HG02610 (cell line): ENCODE measurements at regions not wholly inside any gene's neighbourhood (a gene's known extent, or its start where the extent isn't known, plus 50 kb on each side); places are given as distances from the start of the nearest gene placed in this dataset.
A peak's percentile ranks its signal among the peaks of the same experiment; 100 is the strongest.
"Not testable (repeated sequence)": the region's sequence is repeated elsewhere in the genome, so short reads cannot be mapped to it uniquely, and the experiment has no call there.

Experiments used
- ATAC-seq: cut with Tn5 transposase; IDR thresholded peaks from one replicate; pipeline ENCODE4 v1.9.1; 2021; ENCODE audit warnings: mild to moderate bottlenecking, moderate library complexity; ENCODE audit not compliant: unreplicated experiment

DNA sequence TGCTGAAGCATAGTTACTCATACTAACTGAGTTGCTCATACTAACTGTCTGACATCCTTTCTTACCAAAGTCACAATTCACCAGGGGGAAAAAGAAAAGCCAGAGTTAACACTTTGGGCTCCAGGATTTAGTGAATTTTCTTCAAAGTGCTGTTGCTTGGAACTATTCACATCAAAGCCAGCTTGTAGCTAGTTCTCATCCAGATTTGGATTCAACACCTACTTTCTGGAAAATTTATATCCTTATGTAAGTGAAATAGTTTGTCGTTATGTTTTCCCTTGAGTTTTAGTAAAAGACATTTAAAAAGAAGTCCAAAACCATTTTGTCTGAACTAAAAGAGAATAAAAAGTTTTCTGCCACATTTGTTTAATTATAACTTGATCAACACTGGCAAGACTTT lies 264.6 kb downstream of the BRINP2 start:
- ATAC-seq, result no peak

DNA sequence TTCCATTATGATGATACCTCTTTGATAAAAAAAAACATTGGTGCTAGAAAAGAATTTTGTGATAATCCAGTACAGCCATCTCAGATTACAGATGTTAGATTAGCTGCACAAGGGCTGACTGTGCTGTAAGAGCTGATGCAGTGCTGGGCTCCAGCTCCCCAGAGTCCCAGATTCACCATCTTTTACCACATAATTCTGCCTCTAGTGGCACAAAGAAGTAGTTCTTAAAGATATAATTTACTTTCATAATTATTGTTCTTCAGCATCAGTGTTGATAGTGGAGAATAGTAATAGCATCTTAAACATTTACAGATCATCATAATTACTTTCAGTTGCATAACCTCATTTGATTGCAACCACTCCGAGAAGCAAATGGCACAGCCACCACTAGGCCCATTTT lies 262.1 kb downstream of the BRINP2 start:
- no peak for ATAC-seq

DNA sequence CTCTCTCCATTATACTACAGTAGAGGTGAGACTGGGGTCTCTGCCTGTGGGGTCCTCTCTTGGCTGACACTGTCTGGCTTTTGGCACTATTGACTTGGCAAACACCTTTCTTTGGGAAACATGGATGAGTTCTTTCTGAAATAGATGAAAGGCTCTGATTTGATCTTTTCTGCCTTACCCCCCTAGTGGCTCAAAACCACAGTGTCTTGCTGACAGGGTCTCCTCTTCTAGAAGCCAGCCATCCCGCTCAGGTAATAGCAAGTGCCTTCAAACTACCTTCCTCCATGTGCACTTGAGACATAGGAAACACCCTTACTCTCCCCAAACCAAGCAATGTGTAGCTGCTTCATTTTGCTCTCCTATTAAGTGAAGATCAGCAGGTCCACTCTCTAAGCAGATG lies 260.4 kb downstream of the BRINP2 start:
- ATAC-seq, result no peak

DNA sequence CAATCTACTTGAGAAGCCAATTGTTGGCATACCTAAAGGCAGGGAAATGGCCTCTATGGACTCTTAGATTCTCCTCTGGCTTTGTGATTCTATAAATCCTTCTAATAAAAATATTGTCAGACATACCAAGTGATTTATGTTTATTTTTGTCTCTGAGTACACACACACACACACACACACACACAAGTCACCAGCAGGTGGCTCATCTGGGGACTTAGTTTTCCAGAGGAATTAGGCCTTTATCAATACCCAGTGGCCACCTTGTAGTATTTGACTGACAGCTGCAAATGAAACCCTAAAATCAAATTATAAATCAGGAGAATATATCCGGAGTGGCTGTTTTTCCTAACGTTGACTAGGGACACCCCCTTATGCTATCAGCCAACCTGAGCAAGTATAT lies 258.5 kb downstream of the BRINP2 start:
- no peak for ATAC-seq

DNA sequence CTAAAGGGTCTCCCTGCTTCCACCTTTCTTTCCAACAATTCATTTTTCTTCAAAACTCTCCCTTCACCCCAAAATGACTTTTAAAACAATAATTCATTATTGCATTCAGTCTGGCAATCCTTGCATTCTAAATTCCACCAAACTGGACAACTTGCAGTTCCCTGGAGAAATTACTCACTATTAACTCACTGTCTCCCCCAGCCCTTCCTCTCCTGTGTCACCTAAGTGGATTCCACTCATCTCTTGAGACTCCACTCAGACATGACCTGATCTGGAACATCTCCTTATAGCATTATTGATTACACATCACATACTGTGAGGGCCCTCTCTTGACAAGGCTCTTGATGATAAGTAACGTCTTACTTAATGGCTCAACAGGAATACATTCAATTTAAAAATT lies 257.1 kb downstream of the BRINP2 start:
- no peak for ATAC-seq

DNA sequence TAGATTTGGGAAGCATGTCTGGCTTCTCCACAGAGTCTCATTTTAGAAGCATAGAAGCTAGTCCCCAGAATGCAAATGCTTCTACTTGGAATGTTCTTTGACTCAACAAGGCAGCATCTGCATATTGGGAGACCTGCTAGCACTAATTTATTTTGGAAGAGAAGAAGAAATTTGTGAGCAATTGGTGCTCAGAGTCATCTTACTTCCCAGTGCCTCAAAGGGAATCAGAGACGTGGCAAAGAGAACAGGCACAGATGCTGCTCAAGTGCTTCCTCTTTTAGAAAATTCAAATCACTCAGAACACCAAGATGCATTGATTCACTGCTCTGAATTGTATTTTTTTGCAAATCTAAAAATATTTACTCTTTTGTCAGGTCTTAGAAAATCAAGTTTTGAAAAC lies 255.7 kb downstream of the BRINP2 start:
- no peak for ATAC-seq

DNA sequence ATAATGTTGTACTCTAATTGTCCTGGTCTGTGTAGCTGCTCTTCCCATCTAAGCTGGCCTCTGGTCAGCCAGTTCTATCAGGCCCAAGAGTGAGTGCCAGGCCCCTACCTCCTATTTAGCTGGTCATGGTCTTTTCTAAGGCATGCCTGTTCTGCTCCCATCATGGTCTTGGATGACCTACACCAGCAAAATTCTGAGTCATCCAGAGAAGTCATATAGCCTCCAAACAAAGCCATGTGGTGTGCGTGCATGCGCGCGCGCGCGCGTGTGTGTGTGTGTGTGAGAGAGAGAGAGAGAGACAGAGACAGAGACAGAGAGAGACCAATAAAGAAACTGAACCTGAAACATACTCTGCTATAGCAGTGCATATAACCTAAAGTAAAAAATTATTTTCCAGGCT lies 254.4 kb downstream of the BRINP2 start:
- ATAC-seq, result no peak

DNA sequence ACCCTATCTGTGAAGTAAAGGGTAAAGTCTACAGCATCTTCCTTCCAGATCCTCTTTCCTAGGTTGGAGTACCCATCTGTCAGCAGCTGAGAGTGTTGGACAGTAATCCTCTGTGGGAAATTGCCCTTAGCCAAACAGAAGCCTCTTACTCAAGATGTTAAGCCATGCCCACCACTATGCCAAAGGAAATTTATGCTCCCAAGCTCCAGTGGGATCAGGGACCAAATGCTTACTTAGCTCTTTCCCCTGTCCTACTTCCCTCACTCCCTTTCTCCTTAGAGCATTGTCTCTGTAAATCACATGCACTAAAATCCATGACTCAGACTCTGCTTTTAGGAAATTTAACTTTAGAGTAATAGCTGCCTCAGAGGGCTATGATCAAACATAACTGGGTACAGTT lies 254.0 kb downstream of the BRINP2 start:
- ATAC-seq, result no peak

DNA sequence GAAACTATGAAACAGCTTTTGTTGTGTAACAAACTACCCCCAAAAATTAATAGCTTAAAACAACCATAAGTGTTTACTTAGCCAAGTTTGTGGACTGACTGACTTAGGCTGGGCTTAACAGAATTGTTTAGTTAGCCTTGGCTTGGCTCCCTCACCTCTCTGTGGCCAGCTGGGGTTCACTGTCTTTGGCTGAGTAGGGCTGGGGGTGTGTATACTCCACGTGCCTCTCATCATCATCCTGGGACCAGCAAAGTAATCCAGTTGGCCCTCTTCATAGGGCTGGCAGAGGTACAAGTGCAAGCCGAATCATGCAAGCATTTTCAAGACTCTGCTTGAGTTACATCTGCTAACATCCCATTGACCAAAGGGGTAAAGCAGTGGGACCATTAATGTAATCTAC lies 252.3 kb downstream of the BRINP2 start:
- no peak for ATAC-seq

DNA sequence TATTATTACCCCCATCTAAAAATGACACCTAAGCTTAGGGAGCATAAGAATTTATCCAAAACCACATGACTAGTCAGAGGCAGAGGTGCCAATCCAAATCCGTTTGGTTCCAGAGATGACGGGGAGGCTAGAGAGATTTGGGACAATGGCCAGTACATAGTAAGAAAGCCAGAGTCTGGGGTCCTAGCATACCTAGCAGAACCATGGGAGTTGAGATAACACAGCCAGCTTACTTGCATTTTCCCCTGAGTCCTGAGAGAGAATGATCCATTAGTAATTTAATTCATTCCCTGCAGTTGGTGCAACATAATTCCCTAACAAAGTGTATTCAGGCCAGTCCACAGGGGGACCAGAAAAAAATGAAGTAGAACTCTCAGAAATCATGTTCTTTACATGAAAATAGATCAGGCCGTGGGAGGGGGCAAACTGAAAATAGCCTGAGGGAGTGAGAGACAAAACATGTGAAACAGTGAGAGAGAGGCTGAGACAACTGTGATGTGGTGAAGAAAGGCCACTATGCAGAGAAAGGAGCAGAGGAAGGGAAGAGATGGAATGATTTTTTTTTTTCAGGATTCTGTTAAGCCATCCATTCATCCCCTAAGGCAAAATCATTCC lies 243.3 kb downstream of the BRINP2 start:
- no peak for ATAC-seq

DNA sequence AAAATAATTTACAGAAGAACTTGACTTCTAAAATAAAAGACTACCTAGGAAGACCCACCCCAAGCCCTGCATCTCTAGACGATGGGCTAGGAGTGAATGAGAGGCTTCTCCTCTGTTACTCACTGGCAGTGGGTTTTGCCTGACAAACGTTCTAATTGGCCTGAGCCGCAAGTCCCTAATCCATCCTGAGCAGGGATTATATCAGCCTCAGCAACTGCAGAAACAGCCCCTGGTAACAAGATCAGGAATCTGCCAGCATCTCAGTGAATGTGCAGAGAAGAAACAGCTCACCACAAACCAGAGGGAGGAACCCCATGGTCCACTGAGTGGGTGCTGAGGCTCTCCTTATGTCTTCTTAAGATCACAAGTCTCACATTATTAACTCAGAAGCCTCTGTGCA lies 240.6 kb downstream of the BRINP2 start:
- no peak for ATAC-seq

DNA sequence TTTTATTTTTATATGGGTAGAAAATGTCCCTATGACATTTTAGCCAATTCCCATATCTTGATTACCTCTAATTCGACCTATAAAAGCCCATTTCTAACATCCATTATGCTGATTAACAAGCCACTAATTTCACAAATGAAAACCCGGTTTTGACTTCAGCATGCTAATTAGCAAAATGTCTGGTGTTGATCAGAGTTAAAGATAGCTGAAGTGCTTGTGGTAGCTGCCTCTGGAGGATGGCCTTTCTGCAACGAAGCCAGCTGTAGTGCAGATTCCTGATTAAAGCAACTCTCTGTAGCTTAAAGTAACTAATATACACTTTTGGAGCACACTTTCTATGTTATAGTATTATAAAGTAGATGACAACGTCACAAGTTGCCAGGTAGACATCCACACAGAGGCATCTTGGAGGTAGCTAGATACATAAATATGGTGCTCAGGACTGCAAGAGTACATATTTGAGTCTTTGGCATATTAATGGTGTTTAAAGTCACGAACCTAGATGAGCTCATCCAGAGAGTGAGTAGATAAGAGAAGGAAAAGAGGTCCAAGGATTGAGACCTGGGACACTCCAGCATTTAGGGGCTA lies 239.5 kb downstream of the BRINP2 start:
- no peak for ATAC-seq

DNA sequence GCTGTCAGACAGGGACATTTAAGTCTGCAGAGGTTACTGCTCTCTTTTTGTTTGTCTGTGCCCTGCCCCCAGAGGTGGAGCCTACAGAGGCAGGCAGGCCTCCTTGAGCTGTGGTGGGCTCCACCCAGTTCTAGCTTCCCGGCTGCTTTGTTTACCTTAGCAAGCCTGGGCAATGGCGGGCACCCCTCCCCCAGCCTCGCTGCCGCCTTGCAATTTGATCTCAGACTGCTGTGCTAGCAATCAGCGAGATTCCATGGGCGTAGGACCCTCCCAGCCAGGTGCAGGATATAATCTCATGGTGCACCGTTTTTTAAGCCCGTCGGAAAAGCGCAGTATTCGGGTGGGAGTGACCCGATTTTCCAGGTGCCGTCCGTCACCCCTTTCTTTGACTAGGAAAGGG lies 235.6 kb downstream of the BRINP2 start:
- ATAC-seq, result not testable (repeated sequence)

DNA sequence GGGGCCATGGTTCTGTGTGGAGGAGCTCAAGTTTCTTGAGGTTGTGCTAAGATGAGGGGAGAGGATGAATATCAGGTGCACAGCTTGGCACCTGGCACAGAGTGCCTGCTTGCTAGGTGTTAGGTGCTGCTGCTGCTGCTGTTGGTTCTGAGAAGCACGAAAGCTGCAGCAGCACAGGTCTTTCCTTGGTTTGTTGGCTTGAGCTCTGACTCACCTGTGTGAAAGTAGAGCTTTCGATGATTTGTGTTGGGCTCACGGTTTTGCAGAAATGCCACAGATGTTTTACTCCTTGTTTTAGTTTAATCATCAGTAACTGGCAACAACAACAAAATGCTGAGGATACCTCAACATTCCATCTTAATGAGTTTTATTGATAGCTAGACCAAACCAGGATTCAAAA lies 221.6 kb downstream of the BRINP2 start:
- no peak for ATAC-seq

DNA sequence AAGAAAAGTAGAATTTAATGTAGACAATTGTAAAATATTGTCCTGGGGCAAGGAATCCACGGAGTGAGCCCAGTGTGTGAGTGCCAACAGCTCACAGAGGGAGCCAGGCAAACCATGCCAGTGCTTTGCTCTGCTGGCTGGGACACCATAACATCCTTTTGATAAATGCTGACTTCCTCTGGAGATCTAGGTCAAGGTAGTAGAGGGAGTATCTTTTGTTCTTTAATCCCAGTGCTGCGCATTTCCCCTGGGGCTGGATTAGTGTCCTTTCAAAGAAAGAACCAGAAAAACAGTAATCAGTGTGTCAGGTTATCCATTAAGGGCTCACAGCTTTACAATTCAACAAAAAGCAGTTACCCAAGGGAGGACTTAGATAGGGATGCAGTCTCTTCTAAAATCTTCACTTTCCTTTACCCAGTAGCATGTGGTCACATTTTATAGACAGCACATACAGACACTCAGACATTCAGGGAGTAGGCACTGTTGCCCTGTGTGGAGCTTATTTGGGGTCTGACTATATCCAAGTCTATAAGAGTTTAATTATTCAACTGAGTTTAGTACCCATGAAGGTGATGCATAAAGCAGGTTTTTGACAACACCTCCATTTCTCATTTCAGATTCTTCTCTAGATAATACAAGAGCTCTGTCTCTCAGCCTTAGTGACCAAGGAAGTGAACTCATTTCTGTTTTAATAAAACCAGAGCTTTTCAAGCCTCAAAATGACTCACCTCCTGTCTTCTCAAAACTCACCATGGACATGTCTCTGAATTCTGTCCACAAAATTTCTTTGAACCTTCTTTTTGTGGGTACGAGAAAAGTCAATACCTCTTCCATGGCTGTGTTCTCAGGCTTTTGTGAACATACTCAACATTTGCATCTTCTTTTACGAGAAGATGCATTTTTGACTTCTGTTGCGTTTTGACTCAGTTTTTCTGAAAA lies 215.3 kb downstream of the BRINP2 start:
- peak; percentile 83 for ATAC-seq

DNA sequence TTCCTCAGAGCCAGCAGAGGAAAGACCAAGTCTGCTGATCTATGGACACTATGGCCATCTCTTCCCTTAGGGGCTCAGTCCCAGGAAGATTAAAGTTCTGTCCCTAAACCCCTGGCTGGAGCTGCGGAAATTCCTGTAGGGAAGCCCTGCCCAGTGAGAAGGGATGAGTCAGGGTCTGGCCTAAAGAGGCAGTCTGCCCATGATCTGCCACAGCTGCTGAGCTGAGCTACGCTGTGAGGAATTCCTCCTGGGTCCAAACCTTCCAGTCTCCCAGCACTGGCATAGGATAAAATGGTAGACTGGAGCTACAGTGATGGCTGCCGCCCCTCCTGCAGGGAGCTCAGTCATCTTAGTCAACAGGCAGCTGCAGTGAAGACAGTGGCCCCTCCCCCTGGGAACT lies 213.7 kb downstream of the BRINP2 start:
- no peak for ATAC-seq

DNA sequence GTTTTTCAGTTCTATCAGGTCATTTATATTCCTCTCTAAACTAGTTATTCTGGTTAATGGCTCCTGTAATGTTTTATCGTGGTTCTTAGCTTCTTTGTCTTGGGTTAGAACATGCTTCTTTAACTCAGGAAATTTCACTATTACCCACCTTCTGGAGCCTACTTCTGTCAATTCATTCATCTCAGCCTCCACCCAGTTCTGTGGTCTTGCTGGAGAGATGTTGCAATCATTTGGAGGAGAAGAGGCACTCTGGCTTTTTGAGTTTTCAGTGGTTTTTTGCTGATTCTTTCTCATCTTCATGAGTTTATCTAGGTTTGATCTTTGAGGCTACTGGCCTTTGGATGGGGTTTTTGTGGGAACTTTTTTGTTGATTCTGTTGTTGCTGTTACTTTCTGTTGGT lies 213.0 kb downstream of the BRINP2 start:
- ATAC-seq, result no peak

DNA sequence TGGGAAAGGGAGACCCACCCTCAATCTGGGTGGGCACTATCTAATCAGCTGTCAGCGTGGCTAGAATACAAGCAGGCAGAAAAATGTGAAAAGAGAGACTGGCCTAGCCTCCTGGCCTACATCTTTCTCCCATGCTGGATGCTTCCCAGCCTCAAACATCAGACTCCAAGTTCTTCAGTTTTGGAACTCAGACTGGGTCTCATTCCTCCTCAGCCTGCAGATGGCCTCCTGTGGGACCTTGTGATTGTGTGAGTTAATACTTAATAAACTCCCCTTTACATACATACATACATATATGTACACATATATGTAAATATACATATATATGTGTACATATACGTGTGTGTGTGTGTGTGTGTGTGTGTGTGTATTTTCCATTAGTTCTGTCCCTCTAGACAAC lies 207.1 kb downstream of the BRINP2 start:
- ATAC-seq, result no peak

DNA sequence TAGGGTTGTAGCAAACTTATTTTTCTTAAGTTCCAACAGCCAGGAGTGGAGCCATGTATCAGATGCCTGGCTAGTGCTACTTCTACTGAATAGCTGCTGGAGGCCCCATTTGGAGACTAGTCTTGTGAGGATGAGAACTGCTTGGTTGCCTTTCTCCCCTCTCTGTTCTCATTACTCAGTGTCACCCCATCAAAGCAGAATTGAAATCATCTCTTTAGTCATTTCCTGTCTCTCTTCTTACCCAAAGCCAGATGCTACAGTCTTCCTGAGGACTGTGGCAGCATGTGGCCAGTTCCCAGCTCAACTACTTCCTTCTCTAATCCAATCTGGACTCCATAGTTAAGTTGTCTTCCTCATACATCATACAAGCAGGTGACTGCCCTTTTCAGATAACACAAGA lies 197.5 kb downstream of the BRINP2 start:
- ATAC-seq, result peak; percentile 83

DNA sequence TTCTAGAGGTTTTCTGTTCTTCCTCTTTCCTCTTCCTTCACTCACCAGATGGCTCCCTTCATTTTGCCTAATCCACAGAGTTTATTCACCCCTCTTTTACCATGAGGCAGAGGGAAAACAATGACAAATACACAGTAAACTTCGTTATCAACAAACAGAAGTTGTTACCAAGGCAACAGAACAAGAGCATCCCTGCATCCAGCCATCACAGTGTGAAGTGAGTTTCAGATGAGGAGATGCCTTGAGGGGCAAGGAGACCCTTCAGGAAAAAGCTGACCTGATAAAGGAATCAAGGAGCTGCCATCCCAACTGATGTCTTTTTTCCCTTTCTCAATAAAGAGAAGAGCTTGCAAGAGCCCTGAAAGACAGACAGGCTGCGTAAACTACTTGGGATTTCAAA lies 195.3 kb downstream of the BRINP2 start:
- no peak for ATAC-seq

DNA sequence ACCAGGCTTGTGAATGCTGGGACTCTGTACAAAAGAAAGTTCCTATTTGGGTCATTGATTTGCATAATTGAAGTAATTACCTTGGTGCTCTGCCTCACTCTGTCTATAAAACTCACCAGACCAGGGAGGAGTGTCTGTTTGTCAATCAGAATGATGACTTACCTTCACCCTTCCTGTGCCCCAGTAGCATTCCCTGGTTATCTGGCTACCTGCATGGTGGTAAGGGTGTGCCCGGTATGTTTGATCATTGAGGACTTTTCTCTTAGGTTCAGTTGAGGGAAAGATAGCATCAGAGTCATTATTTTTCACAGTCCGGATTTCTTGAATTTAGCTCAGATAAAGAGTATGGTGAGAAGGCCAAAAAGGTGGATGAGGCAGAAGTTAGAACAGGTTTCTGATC lies 190.0 kb downstream of the BRINP2 start:
- ATAC-seq, result no peak
